Rectal smooth muscle tissue (tissue), 1 donor: ENCODE measurements at regions not wholly inside any gene's neighbourhood (a gene's known extent, or its start where the extent isn't known, plus 50 kb on each side); places are given as distances from the start of the nearest gene placed in this dataset.

ENCODE experiments used
- H3K27ac ChIP-seq: one replicate; pipeline ENCODE4 v1.7.0; 2013; ENCODE audit warnings: low read depth, low read length, inconsistent platforms
- H3K27me3 ChIP-seq: one replicate; pipeline ENCODE4 v1.7.0; 2013; ENCODE audit warnings: low read length; ENCODE audit not compliant: control insufficient read depth, insufficient read depth
- H3K36me3 ChIP-seq: one replicate; pipeline ENCODE4 v1.7.0; 2013; ENCODE audit warnings: low read length; ENCODE audit not compliant: control insufficient read depth, insufficient read depth
- H3K4me1 ChIP-seq: one replicate; pipeline ENCODE4 v1.7.0; 2013; ENCODE audit warnings: low read length; ENCODE audit not compliant: control insufficient read depth, insufficient read depth
- H3K4me3 ChIP-seq: one replicate; pipeline ENCODE4 v1.7.0; 2013; ENCODE audit warnings: low read length
- H3K9ac ChIP-seq: one replicate; pipeline ENCODE4 v1.7.0; 2013; ENCODE audit warnings: low read length

- Histone ChIP-seq H3K36me3 (no peaks in the 10 kb centered on the region), H3K4me1 (no peaks in the 10 kb centered on the region), H3K27ac (no peak overlapping the region), H3K27me3 (no peaks in the 10 kb centered on the region), H3K4me3 (no peak overlapping the region), H3K9ac (no peak overlapping the region)
Observed at GRCh38 chr20:24048024-24048611, 59.5 kb upstream of the GGTLC1 start.

- no peaks in the 10 kb centered on the region for H3K27me3 ChIP-seq
- no peaks in the 10 kb centered on the region for H3K36me3 ChIP-seq
- H3K27ac ChIP-seq: no peak overlapping the region
- no peak overlapping the region for H3K4me3 ChIP-seq
- H3K4me1 ChIP-seq: no peaks in the 10 kb centered on the region
- no peak overlapping the region for H3K9ac ChIP-seq
Observed at GRCh38 chr20:24046888-24047287, 58.3 kb upstream of the GGTLC1 start.

GRCh38 chr20:24045621-24046318, 57.2 kb upstream of the GGTLC1 start:
- H3K27me3 ChIP-seq: no peaks in the 10 kb centered on the region
- no peaks in the 10 kb centered on the region for H3K4me1 ChIP-seq
- no peak overlapping the region for H3K4me3 ChIP-seq
- no peaks in the 10 kb centered on the region for H3K36me3 ChIP-seq
- no peak overlapping the region for H3K27ac ChIP-seq
- no peak overlapping the region for H3K9ac ChIP-seq

- Histone ChIP-seq H3K4me1 (no peaks in the 10 kb centered on the region), H3K9ac (no peak overlapping the region), H3K27me3 (no peaks in the 10 kb centered on the region), H3K36me3 (no peaks in the 10 kb centered on the region), H3K27ac (no peak overlapping the region), H3K4me3 (no peak overlapping the region)
Observed at GRCh38 chr20:24043294-24043693, 54.7 kb upstream of the GGTLC1 start.

GRCh38 chr20:24042646-24043045, 54.1 kb upstream of the GGTLC1 start:
- H3K4me1 ChIP-seq: no peaks in the 10 kb centered on the region
- no peaks in the 10 kb centered on the region for H3K36me3 ChIP-seq
- H3K27me3 ChIP-seq: no peaks in the 10 kb centered on the region
- no peak overlapping the region for H3K4me3 ChIP-seq
- no peak overlapping the region for H3K27ac ChIP-seq
- H3K9ac ChIP-seq: no peak overlapping the region

GRCh38 chr20:24040896-24041459, 52.4 kb upstream of the GGTLC1 start:
- H3K36me3 ChIP-seq: no peaks in the 10 kb centered on the region
- no peaks in the 10 kb centered on the region for H3K27me3 ChIP-seq
- no peak overlapping the region for H3K9ac ChIP-seq
- no peak overlapping the region for H3K27ac ChIP-seq
- no peaks in the 10 kb centered on the region for H3K4me1 ChIP-seq
- no peak overlapping the region for H3K4me3 ChIP-seq

GRCh38 chr20:24039196-24039595, 50.6 kb upstream of the GGTLC1 start:
- Histone ChIP-seq H3K36me3 (no peaks in the 10 kb centered on the region), H3K27me3 (no peaks in the 10 kb centered on the region), H3K27ac (no peak overlapping the region), H3K9ac (no peak overlapping the region), H3K4me1 (no peaks in the 10 kb centered on the region), H3K4me3 (no peak overlapping the region)
